Effector CD8-positive, alpha-beta T cell (primary cell): ENCODE measurements at regions not wholly inside any gene's neighbourhood (a gene's known extent, or its start where the extent isn't known, plus 50 kb on each side); places are given as distances from the start of the nearest gene placed in this dataset.

ENCODE experiments used
- DNase-seq: peaks from one replicate; lab custom pipeline; 2025; lab: John Stamatoyannopoulos, UW

DNA sequence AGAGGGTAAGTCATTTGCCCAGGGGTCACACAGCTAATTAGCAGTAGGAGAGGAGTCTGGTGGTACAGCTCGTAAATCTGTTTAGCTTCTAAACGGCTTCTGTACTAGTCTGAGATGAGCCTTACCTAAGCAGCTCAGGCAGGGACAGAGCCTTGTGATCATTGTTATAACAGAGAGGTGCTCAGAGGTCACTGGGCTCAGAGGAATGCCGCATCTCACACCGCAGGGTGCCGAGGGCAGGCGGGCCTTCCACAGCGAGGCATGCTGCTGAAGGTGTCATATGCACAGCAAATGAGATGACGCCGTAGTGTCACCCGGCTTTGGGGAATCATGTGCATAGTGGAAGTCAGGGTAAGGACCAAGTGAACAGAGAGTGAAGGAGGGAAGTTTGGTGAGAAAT is 305.2 kb upstream of the FMN2 start:
- no peak for DNase-seq

- no peak for DNase-seq
These were observed 299.5 kb upstream of the FMN2 start for GRCh38 chr1:239792157-239792556.

- DNase-seq: no peak
These were observed 296.4 kb upstream of the FMN2 start for GRCh38 chr1:239795304-239795703.

DNA sequence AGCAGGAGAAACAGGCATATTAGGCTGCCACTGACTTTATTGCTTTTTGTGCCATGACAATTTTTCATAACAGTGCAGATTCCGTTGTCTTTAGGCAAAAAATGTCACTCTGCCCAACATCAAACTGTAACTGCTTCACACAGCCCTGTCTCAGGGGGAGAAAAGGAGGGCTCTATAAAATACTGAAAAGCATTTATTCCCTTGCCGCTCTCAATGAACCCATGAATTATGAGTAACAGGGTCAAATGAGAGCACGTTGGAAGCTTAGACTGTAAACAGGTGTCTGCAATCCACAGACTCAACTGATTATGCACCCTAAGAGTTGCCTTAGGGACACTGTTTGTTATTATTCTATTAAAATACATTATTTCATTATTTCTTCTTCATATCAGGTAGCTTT is 292.1 kb upstream of the FMN2 start:
- DNase-seq: no peak

GRCh38 chr1:239800861-239801260 is 290.8 kb upstream of the FMN2 start:
- no peak for DNase-seq

GRCh38 chr1:239802275-239802674 is 289.4 kb upstream of the FMN2 start:
- DNase-seq: no peak

DNA sequence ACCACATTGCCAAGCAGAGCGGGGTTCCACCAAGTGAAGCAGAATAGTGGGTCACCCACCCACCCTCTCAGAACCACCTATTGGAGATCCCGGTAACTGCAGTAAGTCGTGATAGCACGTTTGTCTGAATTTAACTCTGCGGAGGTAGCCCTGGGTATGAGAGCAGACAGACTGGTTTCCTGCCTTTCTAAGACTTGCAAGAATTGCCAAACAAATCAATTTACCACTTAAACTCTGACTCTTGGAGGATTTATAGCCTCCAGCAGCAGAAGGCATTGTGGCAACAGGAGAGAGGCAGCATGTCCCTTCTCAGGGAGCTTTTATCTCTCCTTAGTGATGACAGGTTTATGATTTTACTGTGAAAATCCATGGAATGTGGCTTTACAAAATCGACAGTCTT is 287.9 kb upstream of the FMN2 start:
- DNase-seq: no peak

- DNase-seq: no peak
These were observed 287.4 kb upstream of the FMN2 start for GRCh38 chr1:239804266-239804665.

- no peak for DNase-seq
These were observed 286.6 kb upstream of the FMN2 start for GRCh38 chr1:239805042-239805441.

GRCh38 chr1:239805851-239806772 is 285.6 kb upstream of the FMN2 start:
- no peak for DNase-seq

GRCh38 chr1:239806897-239807296 is 284.8 kb upstream of the FMN2 start:
- no peak for DNase-seq

DNA sequence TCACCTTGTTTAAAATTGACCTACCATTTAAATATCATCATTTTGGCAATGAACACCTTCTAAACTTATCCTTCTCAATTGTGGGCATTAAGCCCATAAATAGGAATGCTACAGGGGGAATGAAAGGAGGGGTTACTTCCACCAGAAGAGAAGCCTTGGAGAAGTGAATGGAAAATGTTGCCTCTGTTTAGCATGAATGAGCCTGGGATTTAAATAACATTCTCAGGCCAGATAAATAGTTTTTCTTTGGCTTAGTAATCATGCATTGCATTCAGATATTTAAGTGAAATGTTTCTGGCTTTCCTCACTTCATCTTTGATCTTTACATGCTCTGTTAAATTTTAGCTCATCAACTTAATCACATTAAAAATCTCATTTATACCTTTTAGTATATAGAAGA is 284.3 kb upstream of the FMN2 start:
- DNase-seq: no peak

DNA sequence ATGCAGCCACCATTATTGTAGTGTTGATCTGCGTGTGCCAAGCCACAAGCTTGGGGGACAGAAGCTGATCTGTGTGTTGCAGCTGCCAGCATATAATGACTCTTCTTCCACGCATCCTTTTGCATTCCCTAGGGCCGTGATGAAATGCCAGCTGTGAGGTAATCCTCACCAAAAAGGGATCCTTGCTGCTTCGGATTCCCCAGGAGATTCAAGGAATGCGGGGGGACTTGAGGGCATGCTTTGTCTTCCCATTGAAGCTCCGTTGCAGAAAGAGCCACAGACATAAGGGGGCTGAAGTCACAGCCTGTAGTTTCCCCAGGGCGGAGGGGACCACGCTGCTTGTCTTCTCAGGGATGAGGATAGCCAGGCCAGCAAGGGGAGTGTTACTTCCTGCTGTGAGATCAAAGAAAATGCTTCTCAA is 281.6 kb upstream of the FMN2 start:
- no peak for DNase-seq

GRCh38 chr1:239811211-239811885 is 280.3 kb upstream of the FMN2 start:
- DNase-seq: no peak

DNA sequence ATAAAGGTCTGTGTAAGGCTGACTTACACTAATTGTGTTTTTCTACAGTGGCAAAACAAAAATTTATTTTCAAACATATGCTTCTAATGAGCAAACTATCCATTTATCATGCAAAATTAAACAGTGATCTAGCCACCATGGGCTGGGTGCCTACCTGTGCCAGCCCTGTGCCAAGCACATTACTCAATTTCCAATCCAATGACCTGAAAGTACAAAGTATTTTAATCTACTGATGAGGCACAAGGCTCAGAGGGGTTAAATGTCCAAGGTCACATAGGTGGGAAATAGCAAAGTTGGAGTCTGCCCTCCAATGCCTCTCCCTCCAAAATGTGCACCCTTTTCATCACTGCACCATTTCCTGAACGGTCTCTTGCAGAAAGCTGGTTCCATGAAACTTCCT is 279.1 kb upstream of the FMN2 start:
- no peak for DNase-seq

DNA sequence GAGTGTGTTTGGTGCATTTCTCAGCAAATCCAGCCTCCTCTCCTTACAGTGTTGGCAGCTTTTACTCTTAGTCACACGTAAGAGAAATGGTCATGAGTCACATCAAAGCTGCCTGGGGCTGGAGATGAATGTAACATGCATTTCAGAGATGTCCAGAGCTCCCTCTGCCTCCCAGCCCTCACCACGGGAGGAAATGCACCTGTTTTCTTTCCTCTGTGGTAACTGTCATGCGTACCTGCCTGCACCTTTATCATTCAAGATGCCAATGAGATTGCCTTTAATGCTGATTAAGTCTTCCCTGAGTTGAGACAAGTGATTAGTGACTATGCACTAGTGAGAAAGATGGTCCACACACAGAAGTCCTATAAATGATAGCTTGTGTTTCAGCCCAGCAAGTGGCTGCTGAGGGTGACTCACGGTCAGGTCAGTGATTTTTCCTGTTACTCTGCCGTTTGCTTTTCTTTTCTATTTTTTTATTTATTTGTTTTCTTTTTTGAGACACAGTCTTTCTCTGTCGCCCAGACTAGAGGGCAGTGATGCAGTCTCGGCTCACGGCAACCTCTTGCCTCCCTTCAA is 277.3 kb upstream of the FMN2 start:
- DNase-seq: no peak

- DNase-seq: no peak
These were observed 276.6 kb upstream of the FMN2 start for GRCh38 chr1:239815074-239815473.

DNA sequence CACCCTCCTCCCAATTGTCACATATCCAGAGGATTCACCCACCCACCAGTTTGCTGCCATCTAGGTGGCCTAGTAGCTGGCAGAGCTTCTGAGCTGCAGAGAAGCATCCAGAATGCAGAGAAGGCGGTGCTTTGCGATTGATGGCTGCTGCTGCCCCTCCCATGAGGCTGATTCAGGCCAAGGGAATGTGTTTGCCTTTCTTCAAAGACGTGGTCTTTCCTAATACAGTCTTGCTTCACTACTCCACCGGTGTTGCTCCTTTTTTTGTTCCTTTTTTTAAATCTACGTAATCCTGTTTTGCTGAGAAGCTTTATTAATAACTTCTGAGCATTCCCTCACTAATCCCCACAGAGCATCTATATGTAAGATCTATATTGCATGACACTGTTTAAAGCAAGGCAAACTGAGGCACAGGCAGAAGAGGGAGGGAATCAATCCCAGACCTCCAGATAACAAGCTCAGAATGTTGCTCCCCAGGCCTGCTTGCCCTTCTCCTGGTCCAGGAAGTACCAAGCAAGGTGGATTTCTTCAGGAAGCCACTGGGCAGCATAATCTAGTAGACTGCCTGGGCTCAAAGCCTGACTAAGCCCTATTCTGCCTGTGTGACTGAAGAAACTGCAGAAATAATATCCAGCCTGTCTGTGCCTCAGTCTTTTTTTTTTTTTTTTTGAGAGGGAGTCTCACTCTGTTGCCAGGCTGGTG is 275.5 kb upstream of the FMN2 start:
- DNase-seq: no peak

DNA sequence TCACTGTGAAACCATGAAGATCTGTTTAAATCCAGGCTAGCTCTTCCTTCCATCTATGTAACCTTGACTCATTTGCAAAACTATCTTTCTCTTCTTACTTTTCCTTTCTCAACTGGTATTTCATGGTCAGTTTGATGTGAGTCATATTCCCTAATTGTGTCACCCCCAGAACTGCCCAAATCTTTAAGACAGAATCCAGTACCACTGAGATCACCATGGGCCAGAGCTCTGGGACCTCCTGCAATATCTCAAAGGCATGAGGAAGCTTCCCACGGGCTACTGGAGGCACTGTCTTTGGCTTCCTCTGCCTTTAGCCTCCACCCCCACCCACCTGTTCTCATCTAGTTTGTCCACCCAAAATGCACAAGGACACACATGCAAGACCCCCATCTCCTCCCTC is 274.4 kb upstream of the FMN2 start:
- no peak for DNase-seq

GRCh38 chr1:239817801-239818200 is 273.9 kb upstream of the FMN2 start:
- DNase-seq: no peak

GRCh38 chr1:239819096-239819495 is 272.6 kb upstream of the FMN2 start:
- no peak for DNase-seq

DNA sequence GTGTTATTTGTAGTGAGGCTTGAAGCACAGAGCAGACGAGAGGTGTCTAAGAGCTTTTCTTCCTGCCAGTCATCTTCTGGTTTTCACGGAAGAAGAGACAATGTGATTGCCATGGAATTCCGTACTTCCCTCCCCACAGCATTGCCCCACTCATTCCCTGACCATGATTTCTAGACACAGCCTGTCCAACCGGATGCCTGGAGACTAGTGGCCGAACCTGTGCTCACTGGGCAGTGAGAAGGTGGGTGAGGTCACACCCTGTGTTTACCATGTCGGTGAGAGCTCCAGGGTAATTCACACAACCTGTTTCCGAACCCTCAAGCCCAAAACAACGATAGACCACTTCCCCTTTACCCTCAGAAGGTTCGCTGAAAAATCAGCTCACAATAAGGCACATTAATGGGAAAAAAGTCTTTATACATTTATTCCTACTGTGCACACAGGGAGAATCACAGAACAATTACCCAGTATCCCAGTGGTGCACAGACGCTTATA is 271.9 kb upstream of the FMN2 start:
- DNase-seq: no peak
